Progenitor cell of endocrine pancreas (in vitro differentiated cells): ENCODE measurements at regions not wholly inside any gene's neighbourhood (a gene's known extent, or its start where the extent isn't known, plus 50 kb on each side); places are given as distances from the start of the nearest gene placed in this dataset.
"Not testable (repeated sequence)": the region's sequence is repeated elsewhere in the genome, so short reads cannot be mapped to it uniquely, and the experiment has no call there.

Experiments
- DNase-seq: peaks from one replicate; pipeline ENCODE4 v3.0.0; 2021; ENCODE audit warnings: low spot score; ENCODE audit not compliant: unreplicated experiment
- H3K27ac Mint-ChIP-seq: 2 replicates; pipeline ENCODE4 v1.8.0; 2021; ENCODE audit warnings: mild to moderate bottlenecking, moderate library complexity, mixed read lengths
- H3K27me3 Mint-ChIP-seq: 2 replicates; pipeline ENCODE4 v1.8.0; 2021; ENCODE audit warnings: mixed read lengths
- H3K36me3 Mint-ChIP-seq: 2 replicates; pipeline ENCODE4 v1.8.0; 2022; ENCODE audit warnings: mixed read lengths; ENCODE audit not compliant: insufficient read depth
- H3K4me1 Mint-ChIP-seq: 2 replicates; pipeline ENCODE4 v1.8.0; 2021; ENCODE audit warnings: low read depth, mixed read lengths
- H3K4me3 Mint-ChIP-seq: 2 replicates; pipeline ENCODE4 v1.8.0; 2021; ENCODE audit warnings: low read depth, mild to moderate bottlenecking, moderate library complexity, mixed read lengths
- H3K9me3 Mint-ChIP-seq: 2 replicates; pipeline ENCODE4 v1.8.0; 2021; ENCODE audit warnings: low read depth, mixed read lengths
- TF ChIP-seq, protein P1 (sequence below): fragments of 200-600 bp; sonication (generic); IDR thresholded peaks from one replicate; pipeline ENCODE4 v1.5.0; 2021; ENCODE audit warnings: antibody characterized with exemption, mild to moderate bottlenecking; ENCODE audit not compliant: unreplicated experiment

DNA sequence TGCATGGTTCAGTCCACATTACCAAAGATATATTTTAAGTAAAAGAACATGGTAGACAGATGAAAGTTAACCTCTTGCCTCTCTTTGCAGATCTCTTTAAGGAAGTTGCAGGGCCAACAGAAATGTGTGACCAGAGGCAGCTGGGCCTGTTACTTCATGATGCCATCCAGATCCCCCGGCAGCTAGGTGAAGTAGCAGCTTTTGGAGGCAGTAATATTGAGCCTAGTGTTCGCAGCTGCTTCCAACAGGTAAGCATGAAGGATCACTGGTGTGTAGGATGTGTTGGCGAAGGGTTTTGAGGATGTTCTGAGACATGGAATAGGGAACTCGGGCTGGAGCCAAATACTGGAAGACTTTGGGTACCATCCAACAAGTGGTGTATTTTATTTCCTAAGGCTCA, 508.6 kb downstream of the UTRN start:
- no peak for DNase-seq
- Mint-ChIP-seq H3K27me3 (no peaks in the 10 kb centered on the region), H3K4me1 (no peaks in the 10 kb centered on the region), H3K9me3 (peaks cover 14% of the 10 kb centered on the region), H3K36me3 (peaks cover 39% of the 10 kb centered on the region), H3K27ac (no peak overlapping the region), H3K4me3 (no peak overlapping the region)
- TF ChIP-seq, protein P1, sequence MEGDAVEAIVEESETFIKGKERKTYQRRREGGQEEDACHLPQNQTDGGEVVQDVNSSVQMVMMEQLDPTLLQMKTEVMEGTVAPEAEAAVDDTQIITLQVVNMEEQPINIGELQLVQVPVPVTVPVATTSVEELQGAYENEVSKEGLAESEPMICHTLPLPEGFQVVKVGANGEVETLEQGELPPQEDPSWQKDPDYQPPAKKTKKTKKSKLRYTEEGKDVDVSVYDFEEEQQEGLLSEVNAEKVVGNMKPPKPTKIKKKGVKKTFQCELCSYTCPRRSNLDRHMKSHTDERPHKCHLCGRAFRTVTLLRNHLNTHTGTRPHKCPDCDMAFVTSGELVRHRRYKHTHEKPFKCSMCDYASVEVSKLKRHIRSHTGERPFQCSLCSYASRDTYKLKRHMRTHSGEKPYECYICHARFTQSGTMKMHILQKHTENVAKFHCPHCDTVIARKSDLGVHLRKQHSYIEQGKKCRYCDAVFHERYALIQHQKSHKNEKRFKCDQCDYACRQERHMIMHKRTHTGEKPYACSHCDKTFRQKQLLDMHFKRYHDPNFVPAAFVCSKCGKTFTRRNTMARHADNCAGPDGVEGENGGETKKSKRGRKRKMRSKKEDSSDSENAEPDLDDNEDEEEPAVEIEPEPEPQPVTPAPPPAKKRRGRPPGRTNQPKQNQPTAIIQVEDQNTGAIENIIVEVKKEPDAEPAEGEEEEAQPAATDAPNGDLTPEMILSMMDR, result no peak

DNA sequence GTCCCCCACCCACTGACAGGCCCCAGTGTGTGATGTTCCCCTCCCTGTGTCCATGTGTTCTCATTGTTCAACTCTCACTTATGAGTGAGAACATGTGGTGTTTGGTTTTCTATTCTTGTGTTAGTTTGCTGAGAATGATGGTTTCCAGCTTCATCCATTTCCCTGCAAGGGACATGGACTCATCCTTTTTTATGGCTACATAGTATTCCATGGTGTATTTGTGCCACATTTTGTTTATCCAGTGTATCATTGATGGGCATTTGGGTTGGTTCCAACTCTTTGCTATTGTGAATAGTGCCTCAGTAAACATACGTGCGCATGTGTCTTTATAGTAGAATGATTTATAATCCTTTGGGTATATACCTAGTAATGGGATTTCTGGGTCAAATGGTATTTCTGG, 509.9 kb downstream of the UTRN start:
- not testable (repeated sequence) for H3K27ac Mint-ChIP-seq, H3K4me3 Mint-ChIP-seq, H3K27me3 Mint-ChIP-seq, DNase-seq, H3K4me1 Mint-ChIP-seq
- Mint-ChIP-seq H3K9me3 (peaks cover 17% of the 10 kb centered on the region), H3K36me3 (peaks cover 47% of the 10 kb centered on the region)

- Mint-ChIP-seq H3K4me3 (no peak overlapping the region), H3K9me3 (peaks cover 17% of the 10 kb centered on the region), H3K4me1 (no peaks in the 10 kb centered on the region), H3K27me3 (no peaks in the 10 kb centered on the region), H3K36me3 (peaks cover 47% of the 10 kb centered on the region), H3K27ac (no peak overlapping the region)
- no peak for DNase-seq
- TF ChIP-seq, protein P1, result no peak
Observed at GRCh38 chr6:144796070-144796469, 510.9 kb downstream of the UTRN start.

DNA sequence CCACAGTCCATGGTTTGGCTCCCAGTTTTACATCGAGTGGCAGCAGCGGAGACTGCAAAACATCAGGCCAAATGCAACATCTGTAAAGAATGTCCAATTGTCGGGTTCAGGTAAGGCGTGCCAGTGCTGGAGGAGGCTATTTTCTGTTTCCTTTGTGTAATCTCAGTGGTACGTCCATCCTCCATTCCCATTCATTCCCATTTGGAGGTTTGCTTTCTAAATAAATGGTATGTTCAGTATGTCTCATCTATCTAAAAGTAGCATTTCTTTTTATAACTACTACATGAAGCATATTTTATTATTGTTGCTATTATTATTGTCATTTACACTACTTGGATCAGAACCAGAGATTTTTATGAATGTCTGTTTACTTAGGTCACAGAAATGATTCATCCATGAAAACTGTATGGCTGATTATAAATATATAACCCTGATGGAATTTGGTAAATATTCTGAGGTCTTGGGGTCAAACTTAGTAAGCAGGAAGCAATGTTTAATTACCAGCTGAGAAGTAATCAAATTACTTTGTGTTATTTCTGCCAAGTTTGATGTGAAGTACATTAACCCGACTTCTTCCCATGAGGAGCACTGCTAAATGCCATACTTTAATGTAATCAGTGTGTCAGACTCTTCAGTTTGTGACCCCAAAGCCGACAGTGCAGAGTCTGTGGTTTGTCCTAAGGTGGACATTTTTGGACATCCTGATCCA, 512.9 kb downstream of the UTRN start:
- TF ChIP-seq, protein P1, result no peak
- Mint-ChIP-seq H3K4me1 (no peaks in the 10 kb centered on the region), H3K9me3 (peaks cover 17% of the 10 kb centered on the region), H3K4me3 (no peak overlapping the region), H3K27ac (no peak overlapping the region), H3K27me3 (no peaks in the 10 kb centered on the region), H3K36me3 (peaks cover 47% of the 10 kb centered on the region)
- DNase-seq, result no peak

- Mint-ChIP-seq H3K27me3 (no peaks in the 10 kb centered on the region), H3K9me3 (peaks cover under 1% of the 10 kb centered on the region), H3K36me3 (peaks cover 20% of the 10 kb centered on the region), H3K4me3 (no peak overlapping the region), H3K27ac (no peak overlapping the region), H3K4me1 (peaks cover 14% of the 10 kb centered on the region)
- TF ChIP-seq, protein P1, result no peak
- no peak for DNase-seq
Observed at GRCh38 chr6:144804246-144804790, 519.2 kb downstream of the UTRN start.

GRCh38 chr6:144805049-144805448, 519.9 kb downstream of the UTRN start:
- Mint-ChIP-seq H3K9me3 (no peaks in the 10 kb centered on the region), H3K4me1 (peaks cover 14% of the 10 kb centered on the region), H3K27ac (no peak overlapping the region), H3K4me3 (no peak overlapping the region), H3K27me3 (no peaks in the 10 kb centered on the region), H3K36me3 (peaks cover 24% of the 10 kb centered on the region)
- DNase-seq, result no peak
- TF ChIP-seq, protein P1, result no peak
